Stomach (tissue), 4 donors: ENCODE measurements at regions not wholly inside any gene's neighbourhood (a gene's known extent, or its start where the extent isn't known, plus 50 kb on each side); places are given as distances from the start of the nearest gene placed in this dataset.

Experiments used
- EP300 ChIP-seq: sonication (generic); formaldehyde crosslinking; IDR thresholded peaks from one replicate; pipeline ENCODE4 v1.6.1; 2017; ENCODE audit warnings: antibody characterized with exemption
- POLR2A ChIP-seq, 4 donors: fragments of 450-650 bp; IDR thresholded peaks; one replicate each; pipeline ENCODE4 v1.6.1; 2016; ENCODE audit warnings: antibody characterized with exemption in 4 of 4, control low read depth in 2 of 4, mild to moderate bottlenecking in 1 of 4, moderate library complexity in 1 of 4
- POLR2AphosphoS5 ChIP-seq, 3 donors: sonication (generic); formaldehyde crosslinking; IDR thresholded peaks; one replicate each; pipeline ENCODE4 v1.6.1; 2016; ENCODE audit warnings: antibody characterized with exemption in 3 of 3
- TF ChIP-seq, protein P1 (sequence below), 7 experiments: fragments of 450-650 bp in 4 of 7; fragments of 200-600 bp in 3 of 7; sonication (generic) in 3 of 7; IDR thresholded peaks; one replicate each; pipeline ENCODE4 v1.5.1; 2016 to 2019; ENCODE audit warnings: antibody characterized with exemption in 7 of 7, control low read depth in 2 of 7, mild to moderate bottlenecking in 1 of 7

DNA sequence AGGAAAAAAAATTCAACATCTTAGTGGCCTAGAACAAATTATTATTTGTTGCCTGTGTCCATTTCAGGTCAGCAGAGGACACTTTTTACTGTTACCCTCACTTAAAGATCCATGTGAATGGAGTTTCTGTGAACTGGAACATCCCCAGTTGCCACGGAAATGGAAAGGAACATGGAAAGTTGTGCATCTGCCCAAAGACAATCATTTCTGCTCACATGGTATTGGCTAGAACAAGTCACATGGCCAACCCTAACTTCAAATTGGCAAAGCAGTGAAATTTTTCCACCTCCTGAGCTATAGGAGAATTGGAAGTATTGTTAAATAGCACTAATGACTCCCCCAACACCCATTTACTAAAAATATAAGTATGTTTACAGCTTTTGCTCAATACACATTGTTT lies 71.2 kb upstream of the CCBE1 start:
- TF ChIP-seq, protein P1, sequence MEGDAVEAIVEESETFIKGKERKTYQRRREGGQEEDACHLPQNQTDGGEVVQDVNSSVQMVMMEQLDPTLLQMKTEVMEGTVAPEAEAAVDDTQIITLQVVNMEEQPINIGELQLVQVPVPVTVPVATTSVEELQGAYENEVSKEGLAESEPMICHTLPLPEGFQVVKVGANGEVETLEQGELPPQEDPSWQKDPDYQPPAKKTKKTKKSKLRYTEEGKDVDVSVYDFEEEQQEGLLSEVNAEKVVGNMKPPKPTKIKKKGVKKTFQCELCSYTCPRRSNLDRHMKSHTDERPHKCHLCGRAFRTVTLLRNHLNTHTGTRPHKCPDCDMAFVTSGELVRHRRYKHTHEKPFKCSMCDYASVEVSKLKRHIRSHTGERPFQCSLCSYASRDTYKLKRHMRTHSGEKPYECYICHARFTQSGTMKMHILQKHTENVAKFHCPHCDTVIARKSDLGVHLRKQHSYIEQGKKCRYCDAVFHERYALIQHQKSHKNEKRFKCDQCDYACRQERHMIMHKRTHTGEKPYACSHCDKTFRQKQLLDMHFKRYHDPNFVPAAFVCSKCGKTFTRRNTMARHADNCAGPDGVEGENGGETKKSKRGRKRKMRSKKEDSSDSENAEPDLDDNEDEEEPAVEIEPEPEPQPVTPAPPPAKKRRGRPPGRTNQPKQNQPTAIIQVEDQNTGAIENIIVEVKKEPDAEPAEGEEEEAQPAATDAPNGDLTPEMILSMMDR (IDR thresholded peaks at IDR 0.05): no peak
- TF ChIP-seq POLR2A (IDR thresholded peaks at IDR 0.05): no peak
- TF ChIP-seq EP300: no peak
- TF ChIP-seq POLR2AphosphoS5 (IDR thresholded peaks at IDR 0.05): no peak
